Mesothelial cell of epicardium (in vitro differentiated cells): ENCODE measurements at regions not wholly inside any gene's neighbourhood (a gene's known extent, or its start where the extent isn't known, plus 50 kb on each side); places are given as distances from the start of the nearest gene placed in this dataset.
"Not testable (repeated sequence)": the region's sequence is repeated elsewhere in the genome, so short reads cannot be mapped to it uniquely, and the experiment has no call there.

Experiments
- DNase-seq, 2 experiments: peaks; one replicate each; pipeline ENCODE4 v3.0.0; 2021; ENCODE audit warnings: low spot score in 2 of 2; ENCODE audit not compliant: unreplicated experiment in 2 of 2
- H3K27ac Mint-ChIP-seq: 2 replicates; pipeline ENCODE4 v1.8.0; 2021; ENCODE audit warnings: mixed read lengths
- H3K27me3 Mint-ChIP-seq: 2 replicates; pipeline ENCODE4 v1.8.0; 2021; ENCODE audit warnings: low read depth, mixed read lengths
- H3K36me3 Mint-ChIP-seq: 2 replicates; pipeline ENCODE4 v1.8.0; 2021; ENCODE audit warnings: mixed read lengths
- H3K4me1 Mint-ChIP-seq: 2 replicates; pipeline ENCODE4 v1.8.0; 2021; ENCODE audit warnings: mixed read lengths
- H3K4me3 Mint-ChIP-seq: 2 replicates; pipeline ENCODE4 v1.8.0; 2021; ENCODE audit warnings: mild to moderate bottlenecking, moderate library complexity, mixed read lengths
- H3K9me3 Mint-ChIP-seq: 2 replicates; pipeline ENCODE4 v1.8.0; 2021; ENCODE audit warnings: mixed read lengths
- CTCF ChIP-seq: fragments of 200-600 bp; sonication (generic); IDR thresholded peaks from one replicate; pipeline ENCODE4 v1.5.0; 2021; ENCODE audit warnings: antibody characterized with exemption; ENCODE audit not compliant: unreplicated experiment

- Mint-ChIP-seq H3K4me3 (no peak overlapping the region), H3K27ac (no peak overlapping the region), H3K36me3 (no peaks in the 10 kb centered on the region), H3K9me3 (no peaks in the 10 kb centered on the region), H3K27me3 (no peaks in the 10 kb centered on the region), H3K4me1 (no peaks in the 10 kb centered on the region)
- TF ChIP-seq CTCF, result no peak
- no peak for DNase-seq
Observed at GRCh38 chr14:37994846-37995372, 212.8 kb upstream of the SSTR1 start.

- Mint-ChIP-seq H3K27me3 (no peaks in the 10 kb centered on the region), H3K36me3 (no peaks in the 10 kb centered on the region), H3K9me3 (no peaks in the 10 kb centered on the region), H3K4me3 (no peak overlapping the region), H3K4me1 (no peaks in the 10 kb centered on the region), H3K27ac (no peak overlapping the region)
- TF ChIP-seq CTCF, result no peak
- DNase-seq, result no peak
Observed at GRCh38 chr14:37997017-37997416, 210.7 kb upstream of the SSTR1 start.

GRCh38 chr14:38000340-38000739, 207.4 kb upstream of the SSTR1 start:
- Mint-ChIP-seq H3K4me3 (no peak overlapping the region), H3K4me1 (no peaks in the 10 kb centered on the region), H3K36me3 (no peaks in the 10 kb centered on the region), H3K27ac (no peak overlapping the region), H3K9me3 (no peaks in the 10 kb centered on the region), H3K27me3 (no peaks in the 10 kb centered on the region)
- no peak for TF ChIP-seq CTCF
- no peak for DNase-seq

- H3K4me3 Mint-ChIP-seq, result no peak overlapping the region
- H3K27me3 Mint-ChIP-seq, result no peaks in the 10 kb centered on the region
- H3K27ac Mint-ChIP-seq, result no peak overlapping the region
- no peak for TF ChIP-seq CTCF
- no peaks in the 10 kb centered on the region for H3K4me1 Mint-ChIP-seq
- DNase-seq, result no peak
- no peaks in the 10 kb centered on the region for H3K9me3 Mint-ChIP-seq
- no peaks in the 10 kb centered on the region for H3K36me3 Mint-ChIP-seq
Observed at GRCh38 chr14:38001501-38001900, 206.2 kb upstream of the SSTR1 start.

GRCh38 chr14:38003746-38004609, 203.7 kb upstream of the SSTR1 start:
- H3K9me3 Mint-ChIP-seq, result no peaks in the 10 kb centered on the region
- H3K36me3 Mint-ChIP-seq, result no peaks in the 10 kb centered on the region
- DNase-seq, result no peak
- H3K4me3 Mint-ChIP-seq, result no peak overlapping the region
- no peak overlapping the region for H3K27ac Mint-ChIP-seq
- no peaks in the 10 kb centered on the region for H3K27me3 Mint-ChIP-seq
- no peak for TF ChIP-seq CTCF
- no peaks in the 10 kb centered on the region for H3K4me1 Mint-ChIP-seq

- Mint-ChIP-seq H3K27ac (no peak overlapping the region), H3K27me3 (no peaks in the 10 kb centered on the region), H3K4me1 (no peaks in the 10 kb centered on the region), H3K4me3 (no peak overlapping the region), H3K36me3 (no peaks in the 10 kb centered on the region), H3K9me3 (no peaks in the 10 kb centered on the region)
- TF ChIP-seq CTCF, result no peak
- DNase-seq, result no peak
Observed at GRCh38 chr14:38004610-38004879, 203.2 kb upstream of the SSTR1 start.

GRCh38 chr14:38011156-38011555, 196.5 kb upstream of the SSTR1 start:
- not testable (repeated sequence) for H3K4me1 Mint-ChIP-seq, H3K27ac Mint-ChIP-seq, DNase-seq, H3K4me3 Mint-ChIP-seq, H3K27me3 Mint-ChIP-seq, H3K36me3 Mint-ChIP-seq
- H3K9me3 Mint-ChIP-seq, result peaks cover 36% of the 10 kb centered on the region
